Gastroesophageal sphincter (tissue), 3 donors: ENCODE measurements at regions not wholly inside any gene's neighbourhood (a gene's known extent, or its start where the extent isn't known, plus 50 kb on each side); places are given as distances from the start of the nearest gene placed in this dataset.

Experiments
- EP300 ChIP-seq: sonication (generic); formaldehyde crosslinking; IDR thresholded peaks from one replicate; pipeline ENCODE4 v1.6.1; 2017; ENCODE audit warnings: antibody characterized with exemption, mild to moderate bottlenecking
- POLR2A ChIP-seq, 2 donors: fragments of 450-650 bp; IDR thresholded peaks; one replicate each; pipeline ENCODE4 v1.6.1; 2017; ENCODE audit warnings: antibody characterized with exemption in 2 of 2, mild to moderate bottlenecking in 2 of 2, moderate library complexity in 1 of 2
- POLR2AphosphoS5 ChIP-seq: sonication (generic); formaldehyde crosslinking; IDR thresholded peaks from one replicate; pipeline ENCODE4 v1.6.1; 2017; ENCODE audit warnings: antibody characterized with exemption
- TF ChIP-seq, protein P1 (sequence below), 4 experiments: fragments of 200-600 bp in 2 of 4; fragments of 450-650 bp in 2 of 4; sonication (generic) in 1 of 4; IDR thresholded peaks; one replicate each; pipeline ENCODE4 v1.5.1; 2017 to 2019; ENCODE audit warnings: antibody characterized with exemption in 4 of 4, mild to moderate bottlenecking in 2 of 4, moderate library complexity in 2 of 4

DNA sequence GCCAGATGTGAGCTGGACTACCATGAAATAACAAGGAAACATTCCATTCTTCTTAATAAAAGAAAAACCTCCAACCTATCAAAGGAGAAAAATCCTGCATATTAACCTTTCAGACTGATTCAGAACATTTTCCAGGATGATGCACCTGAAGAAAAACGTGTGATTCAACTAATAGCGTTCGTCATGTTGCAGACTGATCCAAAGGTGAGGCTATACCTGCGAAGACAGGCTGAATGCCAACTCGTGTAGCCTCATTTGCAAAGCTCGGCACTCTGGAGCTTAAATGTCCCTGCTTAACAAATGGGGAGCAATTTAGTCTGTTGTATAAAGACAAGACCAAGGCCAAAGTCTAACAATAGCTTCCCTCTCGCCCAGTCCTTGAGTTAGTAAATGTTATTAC lies 172.0 kb upstream of the NOCT start:
- TF ChIP-seq, protein P1, sequence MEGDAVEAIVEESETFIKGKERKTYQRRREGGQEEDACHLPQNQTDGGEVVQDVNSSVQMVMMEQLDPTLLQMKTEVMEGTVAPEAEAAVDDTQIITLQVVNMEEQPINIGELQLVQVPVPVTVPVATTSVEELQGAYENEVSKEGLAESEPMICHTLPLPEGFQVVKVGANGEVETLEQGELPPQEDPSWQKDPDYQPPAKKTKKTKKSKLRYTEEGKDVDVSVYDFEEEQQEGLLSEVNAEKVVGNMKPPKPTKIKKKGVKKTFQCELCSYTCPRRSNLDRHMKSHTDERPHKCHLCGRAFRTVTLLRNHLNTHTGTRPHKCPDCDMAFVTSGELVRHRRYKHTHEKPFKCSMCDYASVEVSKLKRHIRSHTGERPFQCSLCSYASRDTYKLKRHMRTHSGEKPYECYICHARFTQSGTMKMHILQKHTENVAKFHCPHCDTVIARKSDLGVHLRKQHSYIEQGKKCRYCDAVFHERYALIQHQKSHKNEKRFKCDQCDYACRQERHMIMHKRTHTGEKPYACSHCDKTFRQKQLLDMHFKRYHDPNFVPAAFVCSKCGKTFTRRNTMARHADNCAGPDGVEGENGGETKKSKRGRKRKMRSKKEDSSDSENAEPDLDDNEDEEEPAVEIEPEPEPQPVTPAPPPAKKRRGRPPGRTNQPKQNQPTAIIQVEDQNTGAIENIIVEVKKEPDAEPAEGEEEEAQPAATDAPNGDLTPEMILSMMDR (IDR thresholded peaks at IDR 0.05): no peak
- no peak for TF ChIP-seq POLR2AphosphoS5
- no peak for TF ChIP-seq EP300
- no peak for TF ChIP-seq POLR2A (IDR thresholded peaks at IDR 0.05)
